A549 (cell line): ENCODE measurements at regions not wholly inside any gene's neighbourhood (a gene's known extent, or its start where the extent isn't known, plus 50 kb on each side); places are given as distances from the start of the nearest gene placed in this dataset.

Source experiments
- ATAC-seq, 2 experiments: fragments of 200-7000 bp in 1 of 2; fragments of >200 bp in 1 of 2; cut with Nextera tagmentation in 1 of 2; cut with Tn5 transposase in 1 of 2; 3 replicates each; pipeline versions ENCODE4 v1.8.0 to v1.9.1; 2018 to 2020; ENCODE audit warnings: mild to moderate bottlenecking in 1 of 2, moderate library complexity in 1 of 2
- CTCF ChIA-PET: fragments of 300-600 bp; sonication (Branson Sonifier 250); formaldehyde crosslinking; extraction: SDS; loops from one replicate; lab custom pipeline; 2021; ENCODE audit warnings: antibody characterized with exemption, inconsistent platforms; lab: Yijun Ruan, JAX
- POLR2A ChIA-PET: fragments of 350-600 bp; formaldehyde crosslinking; extraction: SDS; loops from one replicate; lab custom pipeline; 2021; ENCODE audit warnings: antibody characterized with exemption, inconsistent platforms; lab: Yijun Ruan, JAX
- DNase-seq, 2 experiments: peaks; one replicate each; pipeline versions ENCODE4 v3.0.0 to v3.0.0-alpha.2; 2011 to 2016; ENCODE audit warnings: low read depth in 1 of 2, low spot score in 1 of 2
- FAIRE-seq: peaks from 2 replicates; lab custom pipeline; 2011; peaks lifted over from hg19 to GRCh38; lab: Jason Lieb, UNC
- H3K27ac ChIP-seq, 2 experiments: fragments of >200 bp; sonication (Bioruptor Twin); formaldehyde crosslinking; 3 replicates each; pipeline ENCODE4 v1.5.1; 2016 to 2017
- H3K4me1 ChIP-seq: fragments of >200 bp; sonication (Bioruptor Twin); formaldehyde crosslinking; 3 replicates; pipeline ENCODE4 v1.6.1; 2016
- H3K4me2 ChIP-seq: fragments of >200 bp; sonication (Bioruptor Twin); formaldehyde crosslinking; 3 replicates; pipeline ENCODE4 v1.6.1; 2016
- H3K4me3 ChIP-seq: fragments of >200 bp; sonication (Bioruptor Twin); formaldehyde crosslinking; 3 replicates; pipeline ENCODE4 v1.5.1; 2016
- H3K9me3 ChIP-seq: fragments of >200 bp; sonication (Bioruptor Twin); formaldehyde crosslinking; 3 replicates; pipeline ENCODE4 v1.6.1; 2016
- ATOH8 ChIP-seq: fragments of 250-450 bp; sonication (Bioruptor Pico); IDR thresholded peaks from 2 replicates; pipeline ENCODE4 v1.5.0; 2020; ENCODE audit warnings: low read depth, mild to moderate bottlenecking, moderate library complexity
- BHLHE40 ChIP-seq: IDR thresholded peaks from 2 replicates; pipeline ENCODE4 v1.6.1; 2012; ENCODE audit warnings: low read depth, low read length, inconsistent platforms
- CBX2 ChIP-seq: fragments of 200-600 bp; sonication (generic); IDR thresholded peaks from 2 replicates; pipeline ENCODE4 v1.6.1; 2016; ENCODE audit warnings: low read depth, mild to moderate bottlenecking, borderline replicate concordance
- CBX8 ChIP-seq: fragments of 200-600 bp; sonication (generic); IDR thresholded peaks from 2 replicates; pipeline ENCODE4 v1.6.1; 2016
- CTCF ChIP-seq: fragments of >200 bp; sonication (Bioruptor Twin); formaldehyde crosslinking; IDR thresholded peaks from 3 replicates; pipeline ENCODE4 v1.5.1; 2016
- E2F6 ChIP-seq: IDR thresholded peaks from 2 replicates; pipeline ENCODE4 v1.6.1; 2012; ENCODE audit warnings: low read depth, borderline replicate concordance
- EHF ChIP-seq: fragments of 250-450 bp; sonication (Bioruptor Pico); IDR thresholded peaks from 2 replicates; pipeline ENCODE4 v1.5.0; 2020; ENCODE audit warnings: mild to moderate bottlenecking
- EHMT2 ChIP-seq: fragments of 200-600 bp; sonication (generic); IDR thresholded peaks from 2 replicates; pipeline ENCODE4 v1.6.1; 2016; ENCODE audit warnings: antibody characterized with exemption, low read depth, mild to moderate bottlenecking, moderate library complexity
- EP300 ChIP-seq, 2 experiments: fragments of >200 bp; sonication (Bioruptor Twin); formaldehyde crosslinking; IDR thresholded peaks; 2 replicates in 1 of 2; 3 replicates in 1 of 2; pipeline ENCODE4 v1.6.1; 2016 to 2017
- ESRRA ChIP-seq: fragments of 150-350 bp; IDR thresholded peaks from 2 replicates; pipeline ENCODE4 v1.6.1; 2014; ENCODE audit warnings: mild to moderate bottlenecking, low read length, borderline replicate concordance
- FOSL2 ChIP-seq, 2 experiments: fragments of 450-650 bp in 1 of 2; fragments of >200 bp in 1 of 2; sonication (Bioruptor Twin) in 1 of 2; formaldehyde crosslinking; IDR thresholded peaks; 2 replicates each; pipeline versions ENCODE4 v1.5.0 to v1.6.1; 2016 to 2020; ENCODE audit warnings: mild to moderate bottlenecking in 1 of 2, moderate library complexity in 1 of 2
- GATA3 ChIP-seq: IDR thresholded peaks from 2 replicates; pipeline ENCODE4 v1.6.1; 2012; ENCODE audit warnings: borderline replicate concordance
- HES2 ChIP-seq: fragments of >200 bp; sonication (Bioruptor Twin); formaldehyde crosslinking; IDR thresholded peaks from 2 replicates; pipeline ENCODE4 v1.6.1; 2016
- HMGXB4 ChIP-seq: fragments of 250-450 bp; sonication (Bioruptor Pico); IDR thresholded peaks from 2 replicates; pipeline ENCODE4 v1.5.0; 2021; ENCODE audit warnings: mild to moderate bottlenecking, moderate library complexity, borderline replicate concordance
- HOXB13 ChIP-seq: fragments of 250-450 bp; sonication (Bioruptor Pico); IDR thresholded peaks from 2 replicates; pipeline ENCODE4 v1.5.0; 2020; ENCODE audit warnings: low read depth, mild to moderate bottlenecking, moderate library complexity
- HOXB5 ChIP-seq: fragments of 250-450 bp; sonication (Bioruptor Pico); IDR thresholded peaks from 2 replicates; pipeline ENCODE4 v1.5.0; 2020; ENCODE audit warnings: mild to moderate bottlenecking, moderate library complexity
- JUN ChIP-seq, 2 experiments: fragments of >200 bp; sonication (Bioruptor Twin); formaldehyde crosslinking; IDR thresholded peaks; 2 replicates in 1 of 2; 3 replicates in 1 of 2; pipeline ENCODE4 v1.6.1; 2016 to 2017
- MAFK ChIP-seq: fragments of 450-650 bp; IDR thresholded peaks from 2 replicates; pipeline ENCODE4 v1.6.1; 2014; ENCODE audit not compliant: partially characterized antibody
- MAZ ChIP-seq: fragments of 150-350 bp; IDR thresholded peaks from 2 replicates; pipeline ENCODE4 v1.6.1; 2014; ENCODE audit warnings: antibody characterized with exemption, low read depth, low read length, borderline replicate concordance
- NFE2L2 ChIP-seq: fragments of 150-350 bp; conservative IDR thresholded peaks from 2 replicates; pipeline ENCODE4 v1.6.1; 2014; ENCODE audit warnings: low read length
- PBX3 ChIP-seq: IDR thresholded peaks from 2 replicates; pipeline ENCODE4 v1.6.1; 2012
- POLR2A ChIP-seq: IDR thresholded peaks from 2 replicates; pipeline ENCODE4 v1.6.1; 2012; ENCODE audit warnings: mild to moderate bottlenecking, low read length
- POLR2AphosphoS2 ChIP-seq: conservative IDR thresholded peaks from 2 replicates; pipeline ENCODE4 v1.6.1; 2012; ENCODE audit warnings: low read length, improper control_type of control experiment, inconsistent platforms
- RCOR1 ChIP-seq: fragments of 150-350 bp; IDR thresholded peaks from 2 replicates; pipeline ENCODE4 v1.6.1; 2014; ENCODE audit warnings: antibody characterized with exemption, low read length, low read depth
- SREBF2 ChIP-seq: fragments of 450-650 bp; IDR thresholded peaks from 2 replicates; pipeline ENCODE4 v1.6.1; 2014; ENCODE audit warnings: mild to moderate bottlenecking, moderate library complexity
- TP53 ChIP-seq: fragments of 250-450 bp; sonication (Bioruptor Pico); IDR thresholded peaks from 2 replicates; pipeline ENCODE4 v1.5.0; 2021; ENCODE audit warnings: mild to moderate bottlenecking, moderate library complexity
- USF2 ChIP-seq: fragments of 450-650 bp; IDR thresholded peaks from 2 replicates; pipeline ENCODE4 v1.6.1; 2014; ENCODE audit warnings: antibody characterized with exemption
- ZFP36 ChIP-seq: fragments of 450-650 bp; IDR thresholded peaks from 2 replicates; pipeline ENCODE4 v1.6.1; 2014; ENCODE audit warnings: borderline replicate concordance; ENCODE audit not compliant: partially characterized antibody
- ZNF302 ChIP-seq: fragments of 250-450 bp; sonication (Bioruptor Pico); IDR thresholded peaks from 2 replicates; pipeline ENCODE4 v1.9.0; 2021; ENCODE audit warnings: inconsistent platforms, mild to moderate bottlenecking, moderate library complexity
- ZSCAN20 ChIP-seq: fragments of 250-450 bp; sonication (Bioruptor Pico); IDR thresholded peaks from 2 replicates; pipeline ENCODE4 v1.8.0; 2022; ENCODE audit warnings: mild to moderate bottlenecking, moderate library complexity
- WGBS: methylation state at CpG from one replicate; pipeline ENCODE4 v1.1.6; 2017; ENCODE audit errors: missing lambda C conversion rate; 5-methylcytosine and 5-hydroxymethylcytosine counted together

- CTCF ChIA-PET: no interaction called here
- FAIRE-seq (no peak), ATAC-seq (no peak), DNase-seq (no peak)
- Histone ChIP-seq H3K27ac (no peak overlapping the region), H3K4me3 (no peak overlapping the region), H3K4me2 (no peak overlapping the region), H3K9me3 (peaks cover 13% of the 10 kb centered on the region; the same call in 2 of the 3 replicates), H3K4me1 (no peaks in the 10 kb centered on the region)
- TF ChIP-seq ESRRA (no peak), EHMT2 (no peak), HOXB5 (CRISPR knock-in tag) (no peak), FOSL2 (IDR thresholded peaks at IDR 0.05) (no peak), FOSL2 (CRISPR knock-in tag; IDR thresholded peaks at IDR 0.05) (no peak), JUN (IDR thresholded peaks at IDR 0.05) (no peak), USF2 (no peak), ZNF302 (CRISPR knock-in tag) (no peak), EHF (CRISPR knock-in tag) (no peak), CTCF (no peak), MAFK (no peak), NFE2L2 (no peak), HOXB13 (CRISPR knock-in tag) (no peak), ATOH8 (CRISPR knock-in tag) (no peak), CBX2 (no peak), HES2 (no peak), GATA3 (no peak), MAZ (no peak), ZFP36 (no peak)
- 1% methylated on average over 2 of the region's 2 CpGs for WGBS
- POLR2A ChIA-PET: no interaction called here
Observed at GRCh38 chr2:49643149-49643548, 488.8 kb upstream of the FSHR start.

- Histone ChIP-seq H3K4me1 (no peaks in the 10 kb centered on the region), H3K4me3 (no peak overlapping the region)
- FAIRE-seq (no peak), DNase-seq (no peak)
- WGBS: 0% methylated on average over 1 of the region's 1 CpG
- TF ChIP-seq RCOR1 (no peak), BHLHE40 (no peak), USF2 (no peak), EP300 (IDR thresholded peaks at IDR 0.05) (no peak), SREBF2 (no peak), JUN (IDR thresholded peaks at IDR 0.05) (no peak), MAFK (no peak), ZSCAN20 (no peak), TP53 (CRISPR knock-in tag) (no peak), E2F6 (no peak), POLR2AphosphoS2 (no peak), POLR2A (no peak), CBX8 (no peak), HMGXB4 (CRISPR knock-in tag) (no peak), PBX3 (no peak)
- TF ChIP-seq, all 56 proteins: peak for 0
- peaks cover 3% of the 10 kb centered on the region; the same call in 1 of the 3 replicates for H3K9me3 ChIP-seq
- no peak for ATAC-seq
- CTCF ChIA-PET: no interaction called here
- no peak overlapping the region for H3K27ac ChIP-seq
- no peak overlapping the region for H3K4me2 ChIP-seq
- POLR2A ChIA-PET: no interaction called here
Observed at GRCh38 chr2:49640630-49641029, 486.3 kb upstream of the FSHR start.
